CD4-positive, alpha-beta T cell treated with Interferon alpha-2 for 1 hour (primary cell): ENCODE measurements at regions not wholly inside any gene's neighbourhood (a gene's known extent, or its start where the extent isn't known, plus 50 kb on each side); places are given as distances from the start of the nearest gene placed in this dataset.
"Not testable (repeated sequence)": the region's sequence is repeated elsewhere in the genome, so short reads cannot be mapped to it uniquely, and the experiment has no call there.

Experiments
- DNase-seq, 2 donors: peaks; one replicate each; pipeline ENCODE4 v3.0.0-alpha.2; 2020 to 2022

GRCh38 chr4:189207872-189208271 lies 732.8 kb upstream of the FRG1 start:
- DNase-seq: no peak

- DNase-seq: no peak
These were observed 725.1 kb upstream of the FRG1 start for GRCh38 chr4:189215574-189215973.

DNA sequence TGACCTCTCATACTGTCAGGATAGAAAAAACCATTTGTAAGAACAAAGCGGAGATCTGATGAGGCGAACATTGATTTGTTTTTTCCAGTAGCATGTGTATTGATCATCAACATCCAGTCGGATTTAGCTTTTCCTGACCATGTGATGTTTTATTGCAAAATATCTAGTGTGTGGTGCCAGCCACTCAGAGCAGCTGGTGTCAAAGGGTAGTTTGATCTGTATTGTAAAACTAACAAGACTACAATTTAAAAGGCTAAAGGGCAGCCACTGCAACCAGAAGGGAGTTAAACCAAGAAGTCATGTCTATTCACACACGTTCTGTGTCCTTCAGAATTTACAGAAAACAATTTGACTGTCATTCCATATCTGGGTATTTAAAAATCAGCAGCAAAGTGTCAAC lies 719.0 kb upstream of the FRG1 start:
- no peak for DNase-seq

DNA sequence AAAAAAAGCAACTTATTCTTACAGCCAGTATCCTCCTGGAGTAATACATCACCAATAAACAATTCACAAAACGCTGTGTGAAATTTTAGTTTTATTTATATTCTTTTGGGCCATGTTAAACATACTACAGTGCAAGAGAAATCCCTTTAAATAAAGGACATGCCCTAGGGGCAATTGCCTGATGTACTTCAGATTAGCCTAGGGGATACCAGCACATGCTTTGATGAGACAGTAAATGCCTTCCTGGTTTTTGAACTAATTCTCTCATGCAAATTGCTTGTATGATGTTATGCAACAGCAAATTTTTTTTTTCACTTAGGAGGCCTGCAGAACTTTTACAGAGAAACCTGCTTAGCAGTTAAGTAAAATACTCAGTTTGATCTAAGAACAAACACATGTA lies 711.9 kb upstream of the FRG1 start:
- DNase-seq: no peak

DNA sequence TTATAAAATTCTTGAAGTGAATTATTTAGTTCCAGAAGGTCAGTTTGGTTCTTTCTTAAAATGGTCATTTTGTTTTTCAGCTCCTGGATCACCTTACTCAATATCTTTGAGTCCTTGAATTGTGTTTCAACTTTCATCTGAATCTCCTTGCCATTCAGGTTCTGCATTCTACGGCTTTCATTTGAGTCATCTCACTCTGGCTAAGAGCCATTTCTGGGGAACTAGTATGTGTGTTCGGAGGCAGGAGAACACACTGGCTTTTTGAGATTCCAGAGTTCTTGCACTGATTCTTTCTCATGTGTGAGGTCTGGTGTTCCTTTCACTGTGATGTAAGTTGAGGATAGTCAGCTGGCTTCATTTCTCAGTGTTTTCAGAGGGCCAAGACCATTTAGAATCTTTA lies 708.4 kb upstream of the FRG1 start:
- no peak for DNase-seq

DNA sequence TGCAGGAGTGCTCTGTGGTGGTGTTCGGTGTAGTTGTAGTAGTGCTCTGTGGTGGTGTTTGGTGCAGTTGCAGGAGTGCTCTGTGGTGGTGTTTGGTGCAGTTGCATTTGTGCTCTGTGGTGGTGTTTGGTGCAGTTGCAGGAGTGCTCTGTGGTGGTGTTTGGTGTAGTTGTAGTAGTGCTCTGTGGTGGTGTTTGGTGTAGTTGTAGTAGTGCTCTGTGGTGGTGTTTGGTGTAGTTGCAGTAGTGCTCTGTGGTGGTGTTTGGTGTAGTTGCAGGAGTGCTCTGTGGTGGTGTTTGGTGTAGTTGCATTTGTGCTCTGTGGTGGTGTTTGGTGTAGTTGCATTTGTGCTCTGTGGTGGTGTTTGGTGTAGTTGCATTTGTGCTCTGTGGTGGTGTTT lies 706.9 kb upstream of the FRG1 start:
- peak in 1 of 2 donors; percentile 6 for DNase-seq

DNA sequence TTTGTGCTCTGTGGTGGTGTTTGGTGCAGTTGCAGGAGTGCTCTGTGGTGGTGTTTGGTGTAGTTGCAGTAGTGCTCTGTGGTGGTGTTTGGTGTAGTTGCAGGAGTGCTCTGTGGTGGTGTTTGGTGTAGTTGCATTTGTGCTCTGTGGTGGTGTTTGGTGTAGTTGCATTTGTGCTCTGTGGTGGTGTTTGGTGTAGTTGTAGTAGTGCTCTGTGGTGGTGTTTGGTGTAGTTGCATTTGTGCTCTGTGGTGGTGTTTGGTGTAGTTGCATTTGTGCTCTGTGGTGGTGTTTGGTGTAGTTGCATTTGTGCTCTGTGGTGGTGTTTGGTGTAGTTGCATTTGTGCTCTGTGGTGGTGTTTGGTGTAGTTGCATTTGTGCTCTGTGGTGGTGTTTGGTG lies 705.7 kb upstream of the FRG1 start:
- DNase-seq: not testable (repeated sequence)

GRCh38 chr4:189235599-189235998 lies 705.1 kb upstream of the FRG1 start:
- DNase-seq: no peak

DNA sequence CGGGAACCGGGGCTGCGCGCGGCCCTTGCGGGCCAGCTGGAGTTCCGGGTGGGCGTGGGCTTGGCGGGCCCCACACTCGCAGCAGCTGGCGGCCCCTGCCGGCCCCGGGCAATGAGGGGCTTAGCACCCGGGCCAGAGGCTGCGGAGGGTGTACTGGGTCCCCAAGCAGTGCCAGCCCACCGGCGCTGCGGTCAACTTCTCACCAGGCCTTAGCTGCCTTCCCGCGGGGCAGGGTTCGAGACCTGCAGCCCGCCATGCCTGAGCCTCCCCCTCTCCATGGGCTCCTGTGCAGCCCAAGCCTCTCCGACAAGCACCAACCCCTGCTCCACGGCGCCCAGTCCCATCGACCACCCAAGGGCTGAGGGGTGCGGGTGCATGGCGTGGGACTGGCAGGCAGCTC lies 704.4 kb upstream of the FRG1 start:
- not testable (repeated sequence) for DNase-seq

- no peak for DNase-seq
These were observed 703.3 kb upstream of the FRG1 start for GRCh38 chr4:189237340-189237739.

DNA sequence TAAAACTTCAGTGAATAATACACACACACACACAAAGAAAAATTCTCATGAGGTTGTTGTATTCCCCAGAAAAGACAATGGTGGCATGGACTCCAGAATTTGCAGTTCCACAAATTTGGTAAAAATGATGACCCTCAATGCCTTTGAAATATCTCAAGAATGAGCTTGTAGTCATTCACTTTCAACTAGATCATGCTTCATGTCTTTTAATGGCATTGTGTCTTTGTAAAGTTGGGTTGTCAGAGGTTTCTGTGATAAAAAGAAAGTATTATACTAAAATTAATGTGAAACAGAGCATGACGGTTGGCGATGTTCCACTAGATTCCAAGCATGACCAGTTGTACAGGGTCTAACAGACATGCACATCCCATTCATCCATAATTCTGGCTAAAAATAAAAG lies 685.0 kb upstream of the FRG1 start:
- DNase-seq: no peak

- DNase-seq: no peak
These were observed 679.2 kb upstream of the FRG1 start for GRCh38 chr4:189261475-189261874.

GRCh38 chr4:189265515-189265914 lies 675.2 kb upstream of the FRG1 start:
- DNase-seq: no peak

DNA sequence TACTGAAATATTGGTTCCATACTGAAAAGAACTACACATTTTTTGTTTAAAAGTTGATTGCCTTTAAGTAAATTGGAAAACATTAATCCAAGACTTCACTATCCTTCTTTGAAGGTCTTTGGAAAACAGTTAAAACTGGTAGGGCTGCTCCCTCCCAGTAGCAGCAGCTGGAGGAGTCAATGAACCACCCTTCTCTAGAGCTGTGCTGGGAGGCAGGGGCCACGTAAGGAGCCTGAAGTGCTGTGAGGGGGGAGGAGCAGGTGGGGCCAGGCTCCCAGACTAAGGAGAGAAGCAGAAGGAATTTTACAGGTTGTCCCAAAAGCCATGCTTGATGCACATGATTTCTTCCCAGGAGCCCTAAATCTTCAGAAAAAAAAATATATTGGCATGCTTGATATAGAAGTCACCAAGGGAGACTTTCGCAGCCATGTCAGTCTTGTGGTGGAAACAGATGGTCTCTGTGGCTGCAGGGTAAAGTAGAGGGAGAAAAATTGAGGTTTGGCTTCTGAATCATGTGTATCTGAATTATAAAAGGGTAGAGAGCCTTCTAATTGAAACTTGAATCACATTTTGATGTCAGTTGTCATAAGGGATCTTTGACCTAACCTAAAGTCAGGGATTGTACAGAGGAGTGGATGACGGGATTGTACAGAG lies 673.2 kb upstream of the FRG1 start:
- DNase-seq: no peak

- DNase-seq: no peak
These were observed 662.0 kb upstream of the FRG1 start for GRCh38 chr4:189278597-189279165.

DNA sequence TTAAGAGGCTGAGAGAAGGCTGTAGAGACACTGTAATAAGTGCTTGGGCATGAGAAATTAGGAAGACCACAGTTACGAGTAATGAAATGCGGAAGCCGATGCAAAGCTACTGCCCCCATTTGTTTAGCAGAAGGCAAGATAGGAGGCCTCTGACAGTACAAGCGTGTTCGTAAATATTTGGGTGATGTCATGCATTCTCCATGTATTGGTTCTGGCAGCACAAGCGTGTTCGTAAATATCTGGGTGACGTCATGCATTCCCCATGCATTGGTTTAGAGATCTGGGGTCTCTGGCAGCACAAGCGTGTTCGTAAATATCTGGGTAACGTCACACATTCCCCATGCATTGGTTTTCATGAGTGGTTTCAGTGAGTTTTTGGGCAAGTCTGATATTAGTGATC lies 661.5 kb upstream of the FRG1 start:
- no peak for DNase-seq

DNA sequence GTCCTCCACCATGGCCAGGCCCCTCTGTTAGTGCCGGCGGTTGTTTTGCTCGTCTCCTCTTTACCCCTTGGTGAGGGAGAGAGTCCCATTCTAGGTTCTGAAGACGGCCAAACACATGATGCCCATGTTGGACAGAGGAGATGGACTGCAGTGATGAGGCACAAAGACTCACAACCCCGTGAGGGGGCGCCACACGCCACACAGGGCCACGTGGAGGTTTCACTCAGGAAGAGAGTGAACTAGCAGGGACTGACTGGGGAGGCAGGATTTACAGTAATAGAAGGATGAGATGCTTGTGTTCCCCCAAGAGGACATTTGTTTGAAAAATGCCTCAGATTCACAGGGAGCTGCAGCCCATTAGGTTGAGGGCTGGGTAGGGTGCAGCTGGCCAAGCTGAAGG lies 655.3 kb upstream of the FRG1 start:
- no peak for DNase-seq

DNA sequence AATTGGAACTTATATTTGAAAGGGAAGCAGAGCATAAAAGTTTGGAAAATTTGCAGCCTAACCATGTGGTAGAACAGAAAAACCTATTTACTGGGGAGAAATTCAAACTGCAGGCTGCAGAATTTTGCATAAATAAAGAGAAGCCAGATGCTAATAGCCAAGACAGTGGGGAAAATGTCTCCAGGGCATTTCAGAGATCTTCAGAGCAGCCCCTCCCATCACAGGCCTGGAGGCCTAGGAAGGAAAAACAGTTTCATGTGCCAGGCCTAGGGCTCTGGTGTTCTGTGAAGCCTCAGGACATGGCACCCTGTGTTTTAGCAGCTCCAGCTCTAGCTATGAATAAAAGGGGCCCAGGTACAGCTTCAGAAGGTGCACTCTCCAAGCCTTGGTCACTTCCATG lies 648.7 kb upstream of the FRG1 start:
- no peak for DNase-seq

GRCh38 chr4:189293459-189293858 lies 647.2 kb upstream of the FRG1 start:
- DNase-seq: no peak

DNA sequence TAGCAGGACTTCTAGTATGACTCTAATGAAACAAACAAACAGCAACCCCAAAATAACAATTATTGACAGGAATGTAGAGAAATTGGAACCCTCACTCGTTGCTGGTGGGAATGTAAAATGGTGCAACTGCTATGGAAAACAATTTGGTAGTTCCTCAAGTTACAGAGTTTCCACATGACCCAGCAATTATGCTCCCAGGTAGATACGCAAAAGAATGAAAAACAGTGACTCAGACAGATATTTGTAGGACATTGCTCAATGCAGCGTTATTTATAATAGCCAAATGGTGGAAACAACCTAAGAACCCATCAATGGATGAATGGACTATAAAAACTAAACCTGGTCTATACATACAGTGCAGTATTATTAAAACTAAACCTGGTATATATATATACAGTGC lies 646.1 kb upstream of the FRG1 start:
- DNase-seq: no peak

- DNase-seq: no peak
These were observed 641.0 kb upstream of the FRG1 start for GRCh38 chr4:189299706-189300105.

DNA sequence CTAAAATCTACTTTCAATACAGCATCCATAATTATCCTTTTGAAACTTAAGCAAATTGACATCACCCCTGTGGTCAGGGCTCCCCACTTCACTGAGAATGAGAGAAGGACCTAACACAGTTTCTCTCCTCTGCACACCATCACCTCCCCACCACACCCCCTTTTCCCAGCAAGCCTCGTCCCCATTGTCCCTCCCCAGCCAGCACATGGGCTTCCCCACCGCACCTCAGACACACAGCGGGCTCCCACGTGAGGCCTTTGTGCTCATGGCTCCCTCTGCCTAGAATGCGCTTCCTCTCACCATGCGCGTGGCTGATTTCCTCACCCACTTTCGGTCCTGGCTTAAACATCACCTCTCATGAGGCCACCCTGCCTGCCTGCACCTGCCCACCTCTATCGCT lies 639.0 kb upstream of the FRG1 start:
- DNase-seq: no peak

GRCh38 chr4:189302719-189303118 lies 638.0 kb upstream of the FRG1 start:
- no peak for DNase-seq

DNA sequence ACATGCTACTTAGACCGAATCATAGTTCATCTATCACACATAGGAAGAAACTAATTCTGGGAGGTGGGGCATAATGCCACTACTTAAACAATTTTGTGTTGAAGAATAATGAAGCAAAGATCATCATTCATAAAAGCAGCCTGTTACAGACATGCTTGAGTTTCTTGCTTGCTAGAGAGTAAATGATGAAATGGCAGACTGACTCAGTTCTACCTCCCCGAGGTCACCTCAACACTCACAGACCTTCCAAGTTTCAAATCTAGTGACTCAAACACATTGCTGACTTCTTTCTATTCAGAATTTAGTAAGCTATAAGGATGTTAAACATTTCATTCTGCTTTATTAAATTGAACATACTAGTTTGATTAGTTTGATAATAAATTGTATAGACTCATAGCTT lies 636.5 kb upstream of the FRG1 start:
- DNase-seq: no peak

DNA sequence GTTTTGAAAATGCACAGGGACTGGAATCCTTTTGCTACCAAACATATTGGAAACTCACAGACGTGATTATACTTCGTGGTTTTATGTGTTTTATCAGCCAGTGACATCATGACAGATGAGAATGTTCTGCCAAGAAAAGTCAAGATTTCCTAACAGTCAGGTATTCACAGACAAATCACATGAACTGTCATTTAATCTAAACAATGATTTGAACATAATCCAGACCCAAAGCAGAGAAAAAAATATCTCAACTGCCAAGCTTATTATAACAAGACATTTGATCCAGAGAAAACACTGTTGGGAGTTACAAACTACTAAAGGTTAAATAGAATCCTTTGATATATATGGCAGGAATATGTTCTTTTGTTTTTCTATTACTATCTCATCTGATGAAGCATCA lies 635.9 kb upstream of the FRG1 start:
- no peak for DNase-seq
